Nephron (organoid): ENCODE measurements at regions not wholly inside any gene's neighbourhood (a gene's known extent, or its start where the extent isn't known, plus 50 kb on each side); places are given as distances from the start of the nearest gene placed in this dataset.

Source experiments
- H3K27ac Mint-ChIP-seq, 3 experiments: 2 replicates each; pipeline ENCODE4 v1.8.0; 2020; ENCODE audit warnings: mixed read lengths in 3 of 3, mild to moderate bottlenecking in 2 of 3, moderate library complexity in 1 of 3
- H3K27me3 Mint-ChIP-seq: 2 replicates; pipeline ENCODE4 v1.8.0; 2021; ENCODE audit warnings: low read depth, mild to moderate bottlenecking, moderate library complexity, mixed read lengths
- H3K36me3 Mint-ChIP-seq: 2 replicates; pipeline ENCODE4 v1.8.0; 2020; ENCODE audit warnings: low read depth, mixed read lengths
- H3K4me1 Mint-ChIP-seq: 2 replicates; pipeline ENCODE4 v1.8.0; 2020; ENCODE audit warnings: mixed read lengths
- H3K4me3 Mint-ChIP-seq, 3 experiments: 2 replicates each; pipeline ENCODE4 v1.8.0; 2020; ENCODE audit warnings: mild to moderate bottlenecking in 3 of 3, mixed read lengths in 3 of 3, moderate library complexity in 2 of 3
- H3K9me3 Mint-ChIP-seq: 2 replicates; pipeline ENCODE4 v1.8.0; 2020; ENCODE audit warnings: mixed read lengths
- CTCF ChIP-seq, 3 experiments: fragments of 200-600 bp; sonication (generic); IDR thresholded peaks; one replicate each; pipeline ENCODE4 v1.5.0; 2021; ENCODE audit warnings: antibody characterized with exemption in 3 of 3; ENCODE audit not compliant: unreplicated experiment in 3 of 3

DNA sequence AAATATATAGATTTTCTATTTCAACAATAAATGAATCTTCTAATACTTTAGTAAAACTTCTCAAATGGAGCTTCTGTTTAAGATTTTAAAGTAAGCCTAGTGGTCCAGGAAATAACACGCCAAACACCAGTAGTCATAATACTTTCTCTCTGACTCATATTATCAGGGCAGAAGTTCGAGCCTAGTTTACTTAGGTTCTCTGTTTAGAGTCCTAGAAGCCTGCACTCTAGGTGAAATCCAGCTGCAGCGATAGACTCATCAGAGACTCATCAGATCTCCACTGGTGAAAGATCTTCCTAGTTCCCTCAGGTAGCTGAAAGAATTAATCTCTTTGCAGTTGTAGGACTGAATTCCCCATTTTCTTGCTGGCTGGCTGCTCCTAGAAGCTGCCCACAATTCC, 552.5 kb upstream of the ROBO2 start:
- no peaks in the 10 kb centered on the region for H3K27me3 Mint-ChIP-seq
- no peaks in the 10 kb centered on the region for H3K36me3 Mint-ChIP-seq
- no peak for TF ChIP-seq CTCF (IDR thresholded peaks at IDR 0.05; ENCODE audit: unreplicated experiment in 3 of 3)
- H3K27ac Mint-ChIP-seq: no peak overlapping the region
- no peak overlapping the region for H3K4me3 Mint-ChIP-seq
- peaks cover 7% of the 10 kb centered on the region for H3K9me3 Mint-ChIP-seq
- no peaks in the 10 kb centered on the region for H3K4me1 Mint-ChIP-seq

GRCh38 chr3:76490064-76490463, 549.8 kb upstream of the ROBO2 start:
- H3K27me3 Mint-ChIP-seq: no peaks in the 10 kb centered on the region
- no peak overlapping the region for H3K4me3 Mint-ChIP-seq
- no peak overlapping the region for H3K27ac Mint-ChIP-seq
- peaks cover 7% of the 10 kb centered on the region for H3K9me3 Mint-ChIP-seq
- no peak for TF ChIP-seq CTCF (IDR thresholded peaks at IDR 0.05; ENCODE audit: unreplicated experiment in 3 of 3)
- no peaks in the 10 kb centered on the region for H3K4me1 Mint-ChIP-seq
- H3K36me3 Mint-ChIP-seq: no peaks in the 10 kb centered on the region

GRCh38 chr3:76495216-76495615, 544.7 kb upstream of the ROBO2 start:
- no peak for TF ChIP-seq CTCF (IDR thresholded peaks at IDR 0.05; ENCODE audit: unreplicated experiment in 3 of 3)
- Mint-ChIP-seq H3K36me3 (no peaks in the 10 kb centered on the region), H3K27ac (no peak overlapping the region), H3K4me1 (no peaks in the 10 kb centered on the region), H3K27me3 (peaks cover 3% of the 10 kb centered on the region), H3K4me3 (no peak overlapping the region), H3K9me3 (no peaks in the 10 kb centered on the region)

GRCh38 chr3:76497636-76498035, 542.3 kb upstream of the ROBO2 start:
- H3K4me1 Mint-ChIP-seq: peaks cover 6% of the 10 kb centered on the region
- TF ChIP-seq CTCF (IDR thresholded peaks at IDR 0.05; ENCODE audit: unreplicated experiment in 3 of 3): no peak
- peaks cover 3% of the 10 kb centered on the region for H3K27me3 Mint-ChIP-seq
- no peak overlapping the region for H3K27ac Mint-ChIP-seq
- H3K4me3 Mint-ChIP-seq: no peak overlapping the region
- no peaks in the 10 kb centered on the region for H3K36me3 Mint-ChIP-seq
- no peaks in the 10 kb centered on the region for H3K9me3 Mint-ChIP-seq

DNA sequence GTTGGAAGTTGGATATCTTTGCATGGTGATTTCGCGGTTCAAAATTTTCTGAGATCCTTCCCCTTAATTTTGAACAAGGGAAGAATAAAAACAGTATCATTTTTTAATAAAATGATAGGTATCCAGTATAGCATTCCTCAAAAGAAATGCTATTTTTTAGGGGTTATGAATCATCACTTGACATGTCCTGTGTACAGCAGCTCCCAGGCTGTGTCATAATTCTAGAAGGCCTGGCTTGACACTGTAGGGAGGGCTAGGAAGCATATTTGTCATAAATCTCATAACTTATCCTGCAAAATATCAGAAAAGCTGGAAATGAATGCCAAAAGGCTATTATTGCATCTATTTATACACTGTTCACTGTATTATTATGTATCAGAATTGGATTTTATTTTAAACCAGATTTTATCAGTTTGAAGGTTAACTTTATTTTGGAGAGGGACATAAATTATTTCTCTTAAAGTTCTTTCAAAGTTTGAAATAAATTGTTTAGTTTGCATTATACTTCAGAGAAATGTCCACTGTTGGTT, 539.1 kb upstream of the ROBO2 start:
- H3K4me3 Mint-ChIP-seq: no peak overlapping the region
- H3K27ac Mint-ChIP-seq: no peak overlapping the region
- peaks cover 3% of the 10 kb centered on the region for H3K27me3 Mint-ChIP-seq
- no peaks in the 10 kb centered on the region for H3K9me3 Mint-ChIP-seq
- no peak for TF ChIP-seq CTCF (IDR thresholded peaks at IDR 0.05; ENCODE audit: unreplicated experiment in 3 of 3)
- H3K36me3 Mint-ChIP-seq: no peaks in the 10 kb centered on the region
- peaks cover 6% of the 10 kb centered on the region for H3K4me1 Mint-ChIP-seq

DNA sequence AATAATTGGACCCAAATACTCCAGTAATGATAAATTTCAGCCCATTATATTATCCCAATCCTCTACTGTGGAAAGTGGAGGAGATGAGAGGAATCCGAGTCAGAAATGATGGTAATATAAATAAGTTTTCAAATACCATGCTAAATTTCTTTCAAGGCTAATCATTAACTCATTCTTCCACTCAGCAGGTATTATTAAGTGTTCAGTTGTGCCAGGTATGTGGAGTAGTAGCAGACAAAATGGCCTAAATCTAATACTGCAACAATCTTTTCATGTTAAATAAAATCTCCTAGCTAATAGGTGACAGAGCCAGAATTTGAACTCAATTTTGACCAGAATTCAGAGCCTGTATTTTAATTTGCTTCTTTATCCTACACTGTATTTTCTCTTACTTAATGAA, 538.6 kb upstream of the ROBO2 start:
- TF ChIP-seq CTCF (IDR thresholded peaks at IDR 0.05; ENCODE audit: unreplicated experiment in 3 of 3): no peak
- Mint-ChIP-seq H3K4me1 (peaks cover 6% of the 10 kb centered on the region), H3K4me3 (no peak overlapping the region), H3K27me3 (peaks cover 3% of the 10 kb centered on the region), H3K27ac (no peak overlapping the region), H3K36me3 (no peaks in the 10 kb centered on the region), H3K9me3 (no peaks in the 10 kb centered on the region)
